A673 (cell line): ENCODE measurements at regions not wholly inside any gene's neighbourhood (a gene's known extent, or its start where the extent isn't known, plus 50 kb on each side); places are given as distances from the start of the nearest gene placed in this dataset.
"Not testable (repeated sequence)": the region's sequence is repeated elsewhere in the genome, so short reads cannot be mapped to it uniquely, and the experiment has no call there.

ENCODE experiments used
- BruUV-seq: library from RNA; stranded (reverse); fragments of 400-500 nt; replicated peaks from 2 replicates; lab custom pipeline; 2021; lab: Mats Ljungman, UMichigan
- CTCF ChIA-PET: fragments of 300-600 bp; sonication (Branson Sonifier 250); formaldehyde crosslinking; loops from one replicate; lab custom pipeline; 2022; ENCODE audit warnings: antibody characterized with exemption; lab: Charles Lee
- POLR2A ChIA-PET: fragments of 300-600 bp; sonication (Branson Sonifier 250); formaldehyde crosslinking; loops from one replicate; lab custom pipeline; 2022; ENCODE audit warnings: antibody characterized with exemption; ENCODE audit not compliant: low non-redundant PET; lab: Charles Lee
- DNase-seq: peaks from one replicate; pipeline ENCODE4 v3.0.0-alpha.2; 2015; ENCODE audit warnings: low spot score
- H3K27ac ChIP-seq: fragments of 200-600 bp; sonication (generic); 2 replicates; pipeline ENCODE4 v1.5.1; 2016; ENCODE audit warnings: mixed run types, low read depth, mild to moderate bottlenecking, mixed read lengths, antibody characterized with exemption, low read length; ENCODE audit not compliant: poor library complexity, severe bottlenecking
- H3K27me3 ChIP-seq: fragments of 200-600 bp; sonication (generic); replicated peaks from 2 replicates; pipeline ENCODE4 v1.6.1; 2017; ENCODE audit warnings: mixed run types, low read depth, mild to moderate bottlenecking, mixed read lengths, antibody characterized with exemption, low read length; ENCODE audit not compliant: insufficient read depth, poor library complexity
- H3K36me3 ChIP-seq: fragments of 200-600 bp; sonication (generic); 2 replicates; pipeline ENCODE4 v1.6.1; 2016; ENCODE audit warnings: mixed run types, mild to moderate bottlenecking, mixed read lengths, antibody characterized with exemption, low read length; ENCODE audit not compliant: insufficient read depth, poor library complexity, severe bottlenecking
- H3K4me1 ChIP-seq: fragments of 200-600 bp; sonication (generic); 2 replicates; pipeline ENCODE4 v1.6.1; 2017; ENCODE audit warnings: mixed run types, mild to moderate bottlenecking, mixed read lengths, antibody characterized with exemption, low read length; ENCODE audit not compliant: insufficient read depth, poor library complexity, severe bottlenecking
- H3K4me3 ChIP-seq: fragments of 200-600 bp; sonication (generic); 2 replicates; pipeline ENCODE4 v1.5.1; 2016; ENCODE audit warnings: low read depth, mixed run types, mild to moderate bottlenecking, mixed read lengths, low read length; ENCODE audit not compliant: poor library complexity, severe bottlenecking
- H3K9me3 ChIP-seq: fragments of 200-600 bp; sonication (generic); 2 replicates; pipeline ENCODE4 v1.6.1; 2016; ENCODE audit warnings: mixed run types, low read depth, mild to moderate bottlenecking, mixed read lengths, antibody characterized with exemption, low read length; ENCODE audit not compliant: poor library complexity, severe bottlenecking
- CTCF ChIP-seq: fragments of 300-800, 200-600 bp; sonication (generic); conservative IDR thresholded peaks from 2 replicates; pipeline ENCODE4 v1.5.1; 2017; ENCODE audit warnings: low read depth, mild to moderate bottlenecking, antibody characterized with exemption, low read length, moderate library complexity, mixed read lengths
- EZH2 ChIP-seq: fragments of 200-600 bp; sonication (generic); IDR thresholded peaks from 2 replicates; pipeline ENCODE4 v1.6.1; 2017; ENCODE audit warnings: borderline replicate concordance, low read depth, mild to moderate bottlenecking, mixed read lengths, antibody characterized with exemption, low read length; ENCODE audit not compliant: poor library complexity, severe bottlenecking
- intact Hi-C: fragments of 100-400 bp; cut with micrococcal nuclease; formaldehyde crosslinking; loops from one replicate; pipeline ENCODE4 v1.10.0; 2022; ENCODE audit not compliant: unreplicated experiment

- Histone ChIP-seq H3K27me3 (peaks cover 36% of the 10 kb centered on the region), H3K9me3 (no peaks in the 10 kb centered on the region), H3K4me3 (no peak overlapping the region), H3K36me3 (no peaks in the 10 kb centered on the region), H3K4me1 (no peaks in the 10 kb centered on the region), H3K27ac (no peak overlapping the region)
- intact Hi-C loops: no loop called here
- BruUV-seq: no TSS peak
- POLR2A ChIA-PET: no interaction called here
- CTCF ChIA-PET: no interaction called here
- TF ChIP-seq CTCF (no peak), EZH2 (no peak)
- no peak for DNase-seq
Measured at GRCh38 chr12:105510526-105510925, 180.0 kb downstream of the C12orf75 start.

GRCh38 chr12:105512861-105513260 lies 182.4 kb downstream of the C12orf75 start:
- CTCF ChIA-PET, DNase-seq, H3K4me1 ChIP-seq, H3K36me3 ChIP-seq, H3K27ac ChIP-seq, BruUV-seq, POLR2A ChIA-PET, intact Hi-C loops, H3K9me3 ChIP-seq, H3K4me3 ChIP-seq: not testable (repeated sequence)
- H3K27me3 ChIP-seq: peaks cover 18% of the 10 kb centered on the region

- TF ChIP-seq EZH2 (no peak), CTCF (no peak)
- Histone ChIP-seq H3K9me3 (no peaks in the 10 kb centered on the region), H3K27me3 (peaks cover 32% of the 10 kb centered on the region), H3K27ac (no peak overlapping the region), H3K4me3 (no peak overlapping the region), H3K36me3 (no peaks in the 10 kb centered on the region), H3K4me1 (no peaks in the 10 kb centered on the region)
- no peak for DNase-seq
- intact Hi-C loops: no loop called here
- CTCF ChIA-PET: no interaction called here
- POLR2A ChIA-PET: no interaction called here
- no TSS peak for BruUV-seq
Measured at GRCh38 chr12:105522166-105522825, 191.8 kb downstream of the C12orf75 start.
